ENCODE measurements at regions not wholly inside any gene's neighbourhood (a gene's known extent, or its start where the extent isn't known, plus 50 kb on each side); places are given as distances from the start of the nearest gene placed in this dataset.

- TF ChIP-seq ZNF407 (CRISPR knock-in tag; IDR thresholded peaks at IDR 0.05; ENCODE audit: not compliant biosample characterization): no peak
These were observed 224.8 kb downstream of the CTH start (continued) for GRCh38 chr1:70635868-70636267.

- Histone ChIP-seq H3K27me3 (ENCODE audit: control insufficient read depth in 1 of 2, insufficient read depth in 2 of 2, low read length in 2 of 2) (no peaks in the 10 kb centered on the region), H3K4me2 (ENCODE audit: low read depth, low read length) (no peak overlapping the region), H3K9me3 (ENCODE audit: low read length) (no peaks in the 10 kb centered on the region), H2AFZ (ENCODE audit: low read length) (no peak overlapping the region), H3K4me3 (replicated peaks in 1 of 3; ENCODE audit: insufficient read depth in 1 of 3, low read depth in 2 of 3, low read length in 3 of 3) (no peak overlapping the region), H3K27ac (ENCODE audit: extremely low read length, insufficient read depth, low read length) (no peak overlapping the region), H4K20me1 (ENCODE audit: insufficient read depth, low read length) (no peaks in the 10 kb centered on the region), H3K79me2 (ENCODE audit: insufficient read depth, low read length) (no peaks in the 10 kb centered on the region), H3K4me1 (ENCODE audit: insufficient read depth, low read length) (no peaks in the 10 kb centered on the region), H3K9ac (ENCODE audit: insufficient read depth, low read depth, low read length) (no peak overlapping the region), H3K36me3 (replicated peaks in 1 of 2; ENCODE audit: control insufficient read depth in 1 of 2, insufficient read depth in 2 of 2, low read length in 2 of 2) (no peaks in the 10 kb centered on the region)
- no peak for DNase-seq (ENCODE audit: low spot score)
- ATAC-seq: no peak
- WGBS (ENCODE audit: low lambda C conversion rate): 0% methylated on average over 1 of the region's 1 CpG
- intact Hi-C loops (cut with micrococcal nuclease; ENCODE audit: unreplicated experiment): no loop called here
- no peak for FAIRE-seq
- BruUV-seq (replicated peaks): no TSS peak
- POLR2A ChIA-PET: no interaction called here
- in situ Hi-C loops (cut with HindIII; ENCODE audit: extremely low pct_ligation_motif_present, low pct_unique_long_range_greater_than_20kb): no loop called here
- CTCF ChIA-PET (ENCODE audit: low intra/inter-chr PET ratio, low total read pairs): no interaction called here
- TF ChIP-seq GMEB1 (CRISPR knock-in tag; IDR thresholded peaks at IDR 0.05; ENCODE audit: borderline replicate concordance) (no peak), MAZ (IDR thresholded peaks at IDR 0.05; ENCODE audit: borderline replicate concordance, low read depth, low read length) (no peak), MAZ (CRISPR knock-in tag; IDR thresholded peaks at IDR 0.05; ENCODE audit: low read depth) (no peak), NR2F1 (CRISPR knock-in tag; IDR thresholded peaks at IDR 0.05) (no peak), RFX5 (IDR thresholded peaks at IDR 0.05; ENCODE audit: low read depth, low read length) (no peak), ZNF704 (CRISPR knock-in tag; IDR thresholded peaks at IDR 0.05; ENCODE audit: borderline replicate concordance) (no peak), SRSF4 (IDR thresholded peaks at IDR 0.05; ENCODE audit: low read depth, low read length, poor library complexity, severe bottlenecking) (no peak), ZNF782 (CRISPR knock-in tag; IDR thresholded peaks at IDR 0.05; ENCODE audit: borderline replicate concordance) (no peak), CERS6 (CRISPR knock-in tag; IDR thresholded peaks at IDR 0.05) (no peak), FLYWCH1 (CRISPR knock-in tag; IDR thresholded peaks at IDR 0.05) (no peak)
These were observed 230.8 kb downstream of the CTH start for GRCh38 chr1:70641868-70642267.
